ENCODE measurements at regions not wholly inside any gene's neighbourhood (a gene's known extent, or its start where the extent isn't known, plus 50 kb on each side); places are given as distances from the start of the nearest gene placed in this dataset.

- intact Hi-C loops (cut with DNase I), result loop anchor here (10.0 kb wide), 1 partner anchor 125 kb away; no protein-coding TSS in a partner anchor
- H3K27ac ChIP-seq, result no peak overlapping the region
- TF ChIP-seq, protein P1, sequence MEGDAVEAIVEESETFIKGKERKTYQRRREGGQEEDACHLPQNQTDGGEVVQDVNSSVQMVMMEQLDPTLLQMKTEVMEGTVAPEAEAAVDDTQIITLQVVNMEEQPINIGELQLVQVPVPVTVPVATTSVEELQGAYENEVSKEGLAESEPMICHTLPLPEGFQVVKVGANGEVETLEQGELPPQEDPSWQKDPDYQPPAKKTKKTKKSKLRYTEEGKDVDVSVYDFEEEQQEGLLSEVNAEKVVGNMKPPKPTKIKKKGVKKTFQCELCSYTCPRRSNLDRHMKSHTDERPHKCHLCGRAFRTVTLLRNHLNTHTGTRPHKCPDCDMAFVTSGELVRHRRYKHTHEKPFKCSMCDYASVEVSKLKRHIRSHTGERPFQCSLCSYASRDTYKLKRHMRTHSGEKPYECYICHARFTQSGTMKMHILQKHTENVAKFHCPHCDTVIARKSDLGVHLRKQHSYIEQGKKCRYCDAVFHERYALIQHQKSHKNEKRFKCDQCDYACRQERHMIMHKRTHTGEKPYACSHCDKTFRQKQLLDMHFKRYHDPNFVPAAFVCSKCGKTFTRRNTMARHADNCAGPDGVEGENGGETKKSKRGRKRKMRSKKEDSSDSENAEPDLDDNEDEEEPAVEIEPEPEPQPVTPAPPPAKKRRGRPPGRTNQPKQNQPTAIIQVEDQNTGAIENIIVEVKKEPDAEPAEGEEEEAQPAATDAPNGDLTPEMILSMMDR (IDR thresholded peaks at IDR 0.05), result no peak
Observed at GRCh38 chr2:156199588-156199987, 132.9 kb downstream of the NR4A2 start.

GRCh38 chr2:156196031-156196430 lies 136.5 kb downstream of the NR4A2 start:
- Histone ChIP-seq H3K4me3 (no peak overlapping the region), H3K9me3 (no peaks in the 10 kb centered on the region), H3K36me3 (no peaks in the 10 kb centered on the region), H3K27ac (no peak overlapping the region), H3K4me1 (no peaks in the 10 kb centered on the region), H3K27me3 (no peaks in the 10 kb centered on the region), H3K9ac (ENCODE audit: low read depth in 2 of 2, low read length in 2 of 2) (no peak overlapping the region)
- TF ChIP-seq, protein P1 (IDR thresholded peaks at IDR 0.05), result no peak
- DNase-seq, result no peak
- intact Hi-C loops (cut with DNase I), result loop anchor here (10.0 kb wide), 1 partner anchor 129 kb away; no protein-coding TSS in a partner anchor

More at GRCh38 chr2:156199588-156199987, 132.9 kb downstream of the NR4A2 start:
- Histone ChIP-seq H3K36me3 (no peaks in the 10 kb centered on the region), H3K4me1 (no peaks in the 10 kb centered on the region), H3K4me3 (no peak overlapping the region), H3K9me3 (no peaks in the 10 kb centered on the region), H3K27me3 (no peaks in the 10 kb centered on the region), H3K9ac (ENCODE audit: low read depth in 2 of 2, low read length in 2 of 2) (no peak overlapping the region)
- DNase-seq, result no peak

- Histone ChIP-seq H3K27me3 (no peaks in the 10 kb centered on the region), H3K27ac (no peak overlapping the region), H3K9ac (ENCODE audit: low read depth in 2 of 2, low read length in 2 of 2) (no peak overlapping the region), H3K36me3 (no peaks in the 10 kb centered on the region), H3K4me3 (no peak overlapping the region), H3K4me1 (no peaks in the 10 kb centered on the region), H3K9me3 (no peaks in the 10 kb centered on the region)
- intact Hi-C loops (cut with DNase I), result loop anchor here (10.0 kb wide), 1 partner anchor 132 kb away; no protein-coding TSS in a partner anchor
- DNase-seq, result no peak
- TF ChIP-seq, protein P1 (IDR thresholded peaks at IDR 0.05), result no peak
Observed at GRCh38 chr2:156192468-156192867, 140.1 kb downstream of the NR4A2 start.

GRCh38 chr2:156191527-156191926 lies 141.0 kb downstream of the NR4A2 start:
- intact Hi-C loops (cut with DNase I), result loop anchor here (10.0 kb wide), 1 partner anchor 133 kb away; no protein-coding TSS in a partner anchor
- Histone ChIP-seq H3K4me1 (no peaks in the 10 kb centered on the region), H3K27ac (no peak overlapping the region), H3K9ac (ENCODE audit: low read depth in 2 of 2, low read length in 2 of 2) (no peak overlapping the region), H3K27me3 (no peaks in the 10 kb centered on the region), H3K36me3 (no peaks in the 10 kb centered on the region), H3K9me3 (no peaks in the 10 kb centered on the region), H3K4me3 (no peak overlapping the region)
- DNase-seq, result no peak
- TF ChIP-seq, protein P1 (IDR thresholded peaks at IDR 0.05), result no peak

GRCh38 chr2:156190517-156190916 lies 142.0 kb downstream of the NR4A2 start:
- peak overlapping the region; percentile 28 for H3K27ac ChIP-seq
- DNase-seq, result peak; percentile 58
- intact Hi-C loops (cut with DNase I), result loop anchor here (10.0 kb wide), 1 partner anchor 134 kb away; no protein-coding TSS in a partner anchor

More at GRCh38 chr2:156190517-156190916, 142.0 kb downstream of the NR4A2 start:
- H3K4me3 ChIP-seq, result no peak overlapping the region
- no peaks in the 10 kb centered on the region for H3K4me1 ChIP-seq
- H3K36me3 ChIP-seq, result no peaks in the 10 kb centered on the region
- no peak overlapping the region for H3K9ac ChIP-seq (ENCODE audit: low read depth in 2 of 2, low read length in 2 of 2)
- TF ChIP-seq, protein P1 (IDR thresholded peaks at IDR 0.05), result no peak
- H3K9me3 ChIP-seq, result no peaks in the 10 kb centered on the region
- no peaks in the 10 kb centered on the region for H3K27me3 ChIP-seq
